ENCODE measurements at regions not wholly inside any gene's neighbourhood (a gene's known extent, or its start where the extent isn't known, plus 50 kb on each side); places are given as distances from the start of the nearest gene placed in this dataset.

- Histone ChIP-seq H3K4me1 (no peaks in the 10 kb centered on the region), H3K27ac (no peak overlapping the region), H3K4me2 (no peak overlapping the region), H3K9me3 (no peaks in the 10 kb centered on the region; the same call in 2 of the 3 replicates), H3K4me3 (no peak overlapping the region)
- DNase-seq (ENCODE audit: low read depth in 1 of 2, low spot score in 1 of 2) (no peak), FAIRE-seq (no peak), ATAC-seq (no peak)
- WGBS (ENCODE audit: missing lambda C conversion rate), result 0% methylated on average over 4 of the region's 4 CpGs
- POLR2A ChIA-PET, result no interaction called here
- TF ChIP-seq ESRRA (IDR thresholded peaks at IDR 0.05; ENCODE audit: borderline replicate concordance, low read length) (no peak), NR3C1 (IDR thresholded peaks at IDR 0.05) (no peak), PBX3 (IDR thresholded peaks at IDR 0.05) (no peak), ELK1 (IDR thresholded peaks at IDR 0.05; ENCODE audit: low read depth, low read length) (no peak), EHMT2 (IDR thresholded peaks at IDR 0.05; ENCODE audit: low read depth) (no peak), RNF2 (IDR thresholded peaks at IDR 0.05; ENCODE audit: borderline replicate concordance, low read depth) (no peak), ZSCAN20 (CRISPR knock-in tag; IDR thresholded peaks at IDR 0.05) (no peak), KDM1A (IDR thresholded peaks at IDR 0.05; ENCODE audit: low read depth) (no peak), HMGXB4 (CRISPR knock-in tag; IDR thresholded peaks at IDR 0.05; ENCODE audit: borderline replicate concordance) (no peak)
- CTCF ChIA-PET, result no interaction called here
Observed at GRCh38 chr5:3041001-3041400, 289.5 kb upstream of the IRX2 start.

GRCh38 chr5:3036041-3036788 is 284.7 kb upstream of the IRX2 start:
- ATAC-seq (no peak), FAIRE-seq (no peak), DNase-seq (ENCODE audit: low read depth in 1 of 2, low spot score in 1 of 2) (no peak)
- 41% methylated on average over 12 of the region's 14 CpGs for WGBS (ENCODE audit: missing lambda C conversion rate)
- CTCF ChIA-PET, result no interaction called here
- Histone ChIP-seq H3K4me1 (no peaks in the 10 kb centered on the region), H3K4me2 (no peak overlapping the region), H3K27ac (no peak overlapping the region), H3K4me3 (no peak overlapping the region), H3K9me3 (no peaks in the 10 kb centered on the region; the same call in 2 of the 3 replicates)
- TF ChIP-seq ZNF302 (CRISPR knock-in tag; IDR thresholded peaks at IDR 0.05) (no peak), E2F6 (IDR thresholded peaks at IDR 0.05; ENCODE audit: borderline replicate concordance, low read depth) (no peak), RARB (CRISPR knock-in tag; IDR thresholded peaks at IDR 0.05) (no peak), RNF2 (IDR thresholded peaks at IDR 0.05; ENCODE audit: borderline replicate concordance, low read depth) (no peak), NR3C1 (IDR thresholded peaks at IDR 0.05) (no peak), HOXA7 (CRISPR knock-in tag; IDR thresholded peaks at IDR 0.05) (no peak), RAD21 (conservative IDR thresholded peaks at IDR 0.05 in 1 of 2, IDR thresholded peaks at IDR 0.05 in 1 of 2) (no peak), ESRRA (IDR thresholded peaks at IDR 0.05; ENCODE audit: borderline replicate concordance, low read length) (no peak), NPAS2 (CRISPR knock-in tag; IDR thresholded peaks at IDR 0.05; ENCODE audit: borderline replicate concordance) (no peak), HOXB13 (CRISPR knock-in tag; IDR thresholded peaks at IDR 0.05; ENCODE audit: low read depth) (no peak), CHD4 (IDR thresholded peaks at IDR 0.05; ENCODE audit: borderline replicate concordance) (no peak), MAFK (IDR thresholded peaks at IDR 0.05; ENCODE audit: partially characterized antibody) (no peak), ZSCAN20 (CRISPR knock-in tag; IDR thresholded peaks at IDR 0.05) (no peak), MYC (IDR thresholded peaks at IDR 0.05; ENCODE audit: borderline replicate concordance, low read length) (no peak), HOXB5 (CRISPR knock-in tag; IDR thresholded peaks at IDR 0.05) (no peak), ELK1 (IDR thresholded peaks at IDR 0.05; ENCODE audit: low read depth, low read length) (no peak), PHF8 (IDR thresholded peaks at IDR 0.05; ENCODE audit: borderline replicate concordance, low read depth) (no peak), RCOR1 (IDR thresholded peaks at IDR 0.05; ENCODE audit: low read depth, low read length) (no peak), SREBF2 (IDR thresholded peaks at IDR 0.05) (no peak), TFCP2L1 (CRISPR knock-in tag; IDR thresholded peaks at IDR 0.05) (no peak)
- POLR2A ChIA-PET, result no interaction called here

All from A549 (cell line).